WTC11 (cell line): ENCODE measurements at regions not wholly inside any gene's neighbourhood (a gene's known extent, or its start where the extent isn't known, plus 50 kb on each side); places are given as distances from the start of the nearest gene placed in this dataset.

Experiments used
- ATAC-seq: fragments of 200-7000 bp; cut with Tn5 transposase; 2 replicates; pipeline ENCODE4 v1.10.0; 2021; ENCODE audit warnings: mild to moderate bottlenecking, moderate library complexity
- CTCF ChIA-PET: fragments of 300-600 bp; sonication (Branson Sonifier 250); formaldehyde crosslinking; loops from one replicate; lab custom pipeline; 2021; ENCODE audit warnings: antibody characterized with exemption; lab: Charles Lee
- POLR2A ChIA-PET: fragments of 350-600 bp; sonication (Branson Sonifier 250); formaldehyde crosslinking; loops from one replicate; lab custom pipeline; 2021; ENCODE audit warnings: antibody characterized with exemption; lab: Charles Lee
- DNase-seq: peaks from one replicate; pipeline ENCODE4 v3.0.0; 2021; ENCODE audit warnings: low spot score
- H3K27ac Mint-ChIP-seq: 2 replicates; pipeline ENCODE4 v1.8.0; 2021; ENCODE audit warnings: mixed read lengths
- H3K27me3 Mint-ChIP-seq: 2 replicates; pipeline ENCODE4 v1.8.0; 2021; ENCODE audit warnings: low read depth, mild to moderate bottlenecking, moderate library complexity, mixed read lengths
- H3K36me3 Mint-ChIP-seq: 2 replicates; pipeline ENCODE4 v1.8.0; 2021; ENCODE audit warnings: mixed read lengths
- H3K4me1 Mint-ChIP-seq: 2 replicates; pipeline ENCODE4 v1.8.0; 2022; ENCODE audit warnings: mixed read lengths
- H3K4me3 Mint-ChIP-seq: 2 replicates; pipeline ENCODE4 v1.8.0; 2021; ENCODE audit warnings: mild to moderate bottlenecking, moderate library complexity, mixed read lengths
- H3K9me3 Mint-ChIP-seq: 2 replicates; pipeline ENCODE4 v1.8.0; 2021; ENCODE audit warnings: mixed read lengths
- AR ChIP-seq: fragments of 250-450 bp; sonication (Bioruptor Pico); IDR thresholded peaks from 2 replicates; pipeline ENCODE4 v1.9.0; 2021; ENCODE audit warnings: mild to moderate bottlenecking
- CBFB ChIP-seq: sonication (generic); formaldehyde crosslinking; IDR thresholded peaks from 2 replicates; pipeline ENCODE4 v1.8.1; 2022; ENCODE audit warnings: mild to moderate bottlenecking, low read depth, missing genetic modification reagents
- CREB1 ChIP-seq: sonication (generic); formaldehyde crosslinking; IDR thresholded peaks from 2 replicates; pipeline ENCODE4 v1.8.0; 2023; ENCODE audit warnings: mild to moderate bottlenecking, missing genetic modification reagents
- E2F1 ChIP-seq: sonication (generic); formaldehyde crosslinking; IDR thresholded peaks from 2 replicates; pipeline ENCODE4 v1.8.0; 2022; ENCODE audit warnings: mild to moderate bottlenecking, missing genetic modification reagents
- E2F5 ChIP-seq: sonication (generic); formaldehyde crosslinking; IDR thresholded peaks from 2 replicates; pipeline ENCODE4 v1.8.1; 2022; ENCODE audit warnings: mild to moderate bottlenecking, moderate library complexity, missing genetic modification reagents
- FOXJ3 ChIP-seq: sonication (generic); formaldehyde crosslinking; IDR thresholded peaks from 2 replicates; pipeline ENCODE4 v1.9.0; 2021; ENCODE audit warnings: missing genetic modification reagents, mild to moderate bottlenecking, borderline replicate concordance
- FOXP1 ChIP-seq: sonication (generic); formaldehyde crosslinking; IDR thresholded peaks from 2 replicates; pipeline ENCODE4 v1.8.0; 2022; ENCODE audit warnings: missing genetic modification reagents, mild to moderate bottlenecking, moderate library complexity, borderline replicate concordance
- GABPB1 ChIP-seq: sonication (generic); formaldehyde crosslinking; IDR thresholded peaks from 2 replicates; pipeline ENCODE4 v1.8.1; 2023; ENCODE audit warnings: mild to moderate bottlenecking, missing genetic modification reagents
- HMGA2 ChIP-seq: fragments of 250-450 bp; sonication (Bioruptor Pico); IDR thresholded peaks from 2 replicates; pipeline ENCODE4 v1.4.0; 2021; ENCODE audit warnings: mild to moderate bottlenecking, moderate library complexity
- NFATC4 ChIP-seq: fragments of 250-450 bp; sonication (Bioruptor Pico); IDR thresholded peaks from 2 replicates; pipeline ENCODE4 v1.9.0; 2021; ENCODE audit warnings: mild to moderate bottlenecking
- NFYB ChIP-seq: sonication (generic); formaldehyde crosslinking; conservative IDR thresholded peaks from 2 replicates; pipeline ENCODE4 v1.8.0; 2022; ENCODE audit warnings: low read depth, missing genetic modification reagents
- PRRX2 ChIP-seq: fragments of 250-450 bp; sonication (Bioruptor Pico); IDR thresholded peaks from 2 replicates; pipeline ENCODE4 v1.8.0; 2021; ENCODE audit warnings: mild to moderate bottlenecking
- SOX15 ChIP-seq: fragments of 250-450 bp; sonication (Bioruptor Pico); IDR thresholded peaks from 2 replicates; pipeline ENCODE4 v1.9.0; 2021; ENCODE audit warnings: mild to moderate bottlenecking
- ZBTB21 ChIP-seq: sonication (generic); formaldehyde crosslinking; IDR thresholded peaks from 2 replicates; pipeline ENCODE4 v1.8.1; 2023; ENCODE audit warnings: mild to moderate bottlenecking, missing genetic modification reagents, borderline replicate concordance
- ZNF281 ChIP-seq: sonication (generic); formaldehyde crosslinking; IDR thresholded peaks from 2 replicates; pipeline ENCODE4 v1.8.0; 2023; ENCODE audit warnings: mild to moderate bottlenecking, missing genetic modification reagents
- ZNF416 ChIP-seq: fragments of 250-450 bp; sonication (Bioruptor Pico); IDR thresholded peaks from 2 replicates; pipeline ENCODE4 v1.9.0; 2021; ENCODE audit warnings: mild to moderate bottlenecking, inconsistent platforms
- TF ChIP-seq, protein P1 (sequence below): fragments of 250-450 bp; sonication (Bioruptor Pico); IDR thresholded peaks from 2 replicates; pipeline ENCODE4 v1.9.0; 2021; ENCODE audit warnings: mild to moderate bottlenecking
- TF ChIP-seq, protein P2 (sequence below): sonication (generic); formaldehyde crosslinking; IDR thresholded peaks from 2 replicates; pipeline ENCODE4 v1.8.1; 2023; ENCODE audit warnings: mild to moderate bottlenecking, missing genetic modification reagents

- Mint-ChIP-seq H3K4me3 (no peak overlapping the region), H3K36me3 (no peaks in the 10 kb centered on the region), H3K27me3 (no peaks in the 10 kb centered on the region), H3K4me1 (peaks cover 28% of the 10 kb centered on the region), H3K27ac (no peak overlapping the region), H3K9me3 (no peaks in the 10 kb centered on the region)
- ChIA-PET CTCF (no interaction called here), POLR2A (interaction anchor here (0.8 kb wide), 1 partner anchor 169 kb away, joined by 3 read pairs; no protein-coding TSS in a partner anchor)
- ATAC-seq (no peak), DNase-seq (no peak)
- TF ChIP-seq E2F1 (CRISPR knock-in tag), result no peak
- TF ChIP-seq FOXP1, result no peak
- no peak for TF ChIP-seq FOXJ3
- no peak for TF ChIP-seq SOX15 (CRISPR knock-in tag)
- no peak for TF ChIP-seq ZBTB21
- TF ChIP-seq, protein P1, sequence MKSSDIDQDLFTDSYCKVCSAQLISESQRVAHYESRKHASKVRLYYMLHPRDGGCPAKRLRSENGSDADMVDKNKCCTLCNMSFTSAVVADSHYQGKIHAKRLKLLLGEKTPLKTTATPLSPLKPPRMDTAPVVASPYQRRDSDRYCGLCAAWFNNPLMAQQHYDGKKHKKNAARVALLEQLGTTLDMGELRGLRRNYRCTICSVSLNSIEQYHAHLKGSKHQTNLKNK (CRISPR knock-in tag), result no peak
- TF ChIP-seq AR (CRISPR knock-in tag), result no peak
Observed at GRCh38 chr14:55964091-55964490, 154.1 kb upstream of the PELI2 start.

- Mint-ChIP-seq H3K4me3 (no peak overlapping the region), H3K27ac (no peak overlapping the region), H3K27me3 (no peaks in the 10 kb centered on the region), H3K9me3 (no peaks in the 10 kb centered on the region), H3K4me1 (peaks cover 22% of the 10 kb centered on the region), H3K36me3 (no peaks in the 10 kb centered on the region)
- TF ChIP-seq NFATC4 (CRISPR knock-in tag) (no peak), PRRX2 (CRISPR knock-in tag) (no peak), E2F5 (CRISPR knock-in tag) (no peak), ZNF281 (no peak), HMGA2 (CRISPR knock-in tag) (no peak), CBFB (no peak), NFYB (CRISPR knock-in tag) (no peak), ZNF416 (CRISPR knock-in tag) (no peak), CREB1 (CRISPR knock-in tag) (no peak), FOXP1 (no peak), GABPB1 (CRISPR knock-in tag) (no peak)
- TF ChIP-seq, protein P2, sequence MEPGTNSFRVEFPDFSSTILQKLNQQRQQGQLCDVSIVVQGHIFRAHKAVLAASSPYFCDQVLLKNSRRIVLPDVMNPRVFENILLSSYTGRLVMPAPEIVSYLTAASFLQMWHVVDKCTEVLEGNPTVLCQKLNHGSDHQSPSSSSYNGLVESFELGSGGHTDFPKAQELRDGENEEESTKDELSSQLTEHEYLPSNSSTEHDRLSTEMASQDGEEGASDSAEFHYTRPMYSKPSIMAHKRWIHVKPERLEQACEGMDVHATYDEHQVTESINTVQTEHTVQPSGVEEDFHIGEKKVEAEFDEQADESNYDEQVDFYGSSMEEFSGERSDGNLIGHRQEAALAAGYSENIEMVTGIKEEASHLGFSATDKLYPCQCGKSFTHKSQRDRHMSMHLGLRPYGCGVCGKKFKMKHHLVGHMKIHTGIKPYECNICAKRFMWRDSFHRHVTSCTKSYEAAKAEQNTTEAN, result no peak
- POLR2A ChIA-PET, result no interaction called here
- CTCF ChIA-PET, result no interaction called here
- DNase-seq (no peak), ATAC-seq (no peak)
Observed at GRCh38 chr14:55964821-55965220, 153.4 kb upstream of the PELI2 start.
